ENCODE measurements at regions not wholly inside any gene's neighbourhood (a gene's known extent, or its start where the extent isn't known, plus 50 kb on each side); places are given as distances from the start of the nearest gene placed in this dataset.
A peak's percentile ranks its signal among the peaks of the same experiment; 100 is the strongest.
"Not testable (repeated sequence)": the region's sequence is repeated elsewhere in the genome, so short reads cannot be mapped to it uniquely, and the experiment has no call there.

DNA sequence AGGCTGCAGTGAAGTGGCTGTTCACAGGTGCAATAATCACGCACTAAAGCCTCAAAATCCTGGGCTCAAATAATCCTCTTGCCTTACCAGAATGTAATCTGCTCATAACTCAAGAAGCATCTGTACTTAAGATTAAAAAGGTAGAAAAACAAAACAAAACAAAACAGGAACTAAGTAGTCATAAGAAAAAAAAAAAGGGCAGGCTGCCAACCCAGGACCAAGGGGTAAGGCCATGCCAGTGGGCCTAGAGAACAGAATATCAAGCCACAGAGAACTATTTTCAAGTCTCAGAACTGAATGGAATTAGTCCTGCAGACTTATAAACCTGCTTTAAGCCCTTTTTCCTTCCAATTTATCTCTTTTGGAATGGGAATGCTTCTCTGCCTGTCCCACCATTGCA is 64.8 kb upstream of the TBC1D3K start:
- no peak for DNase-seq (ENCODE audit: low read depth)

DNA sequence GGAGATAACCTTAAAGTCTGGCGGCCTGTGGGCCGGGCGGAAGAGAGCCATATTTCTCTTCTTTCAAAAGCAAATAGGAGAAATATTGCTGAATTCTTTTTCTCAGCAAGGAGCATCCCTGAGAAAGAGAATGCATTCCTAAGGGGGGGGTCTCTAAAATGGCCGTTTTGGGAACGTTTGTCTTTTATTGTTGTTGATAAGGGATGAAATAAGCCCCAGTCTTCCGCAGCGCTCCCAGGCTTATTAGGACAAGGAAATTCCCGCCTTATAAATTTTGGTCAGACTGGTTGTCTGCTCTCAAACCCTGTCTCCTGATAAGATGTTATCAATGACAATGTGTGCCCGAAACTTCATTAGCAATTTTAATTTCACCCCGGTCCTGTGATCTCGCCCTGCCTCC is 65.8 kb upstream of the TBC1D3K start:
- DNase-seq (ENCODE audit: low read depth), result not testable (repeated sequence)

GRCh38 chr17:37856245-37856644 is 68.0 kb upstream of the TBC1D3K start:
- no peak for DNase-seq (ENCODE audit: low read depth)

GRCh38 chr17:37849617-37849972 is 74.6 kb upstream of the TBC1D3K start:
- no peak for DNase-seq (ENCODE audit: low read depth)

DNA sequence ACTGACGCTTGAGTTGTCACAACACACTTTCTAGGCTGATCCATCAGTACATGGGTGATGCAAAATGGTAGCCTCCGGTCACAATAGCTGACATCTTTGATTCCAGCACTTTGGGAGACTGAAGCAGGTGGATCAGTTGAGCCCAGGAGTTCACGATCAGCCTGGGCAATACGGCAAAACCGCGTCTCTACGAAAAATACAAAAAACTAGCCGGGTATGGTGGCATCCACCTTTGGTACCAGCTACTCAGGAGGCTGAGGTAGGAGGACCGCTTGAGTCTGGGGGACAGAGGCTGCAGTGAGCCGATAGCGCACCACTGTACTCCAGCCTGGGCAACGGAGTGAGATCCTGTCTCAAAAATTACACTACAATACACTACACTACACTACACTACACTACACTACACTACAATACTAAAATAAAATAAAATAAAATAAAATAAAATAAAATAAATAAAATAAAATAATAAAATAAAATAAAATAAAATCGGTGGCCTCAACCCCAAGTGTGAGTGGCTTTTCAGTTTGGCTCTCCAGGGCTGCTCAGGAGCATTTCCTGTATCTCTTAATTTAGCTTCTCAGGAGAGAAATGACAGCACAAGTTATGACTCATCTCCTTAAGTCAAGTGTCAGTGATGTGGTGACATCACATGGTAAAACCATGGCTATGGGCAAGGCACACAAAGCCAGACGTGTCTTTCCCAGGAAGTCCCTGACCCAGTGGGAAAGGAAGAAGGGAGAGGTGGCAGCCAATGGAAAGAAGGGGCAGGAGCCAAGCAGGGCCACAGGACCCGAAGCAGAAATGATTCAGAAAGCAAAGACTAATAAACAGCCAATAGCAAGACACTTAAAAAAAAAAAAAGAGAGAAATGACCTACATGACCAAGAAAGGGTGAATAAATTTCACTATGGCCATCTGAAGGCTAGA is 75.3 kb upstream of the TBC1D3K start:
- peak; percentile 36 for DNase-seq (ENCODE audit: low read depth)

DNA sequence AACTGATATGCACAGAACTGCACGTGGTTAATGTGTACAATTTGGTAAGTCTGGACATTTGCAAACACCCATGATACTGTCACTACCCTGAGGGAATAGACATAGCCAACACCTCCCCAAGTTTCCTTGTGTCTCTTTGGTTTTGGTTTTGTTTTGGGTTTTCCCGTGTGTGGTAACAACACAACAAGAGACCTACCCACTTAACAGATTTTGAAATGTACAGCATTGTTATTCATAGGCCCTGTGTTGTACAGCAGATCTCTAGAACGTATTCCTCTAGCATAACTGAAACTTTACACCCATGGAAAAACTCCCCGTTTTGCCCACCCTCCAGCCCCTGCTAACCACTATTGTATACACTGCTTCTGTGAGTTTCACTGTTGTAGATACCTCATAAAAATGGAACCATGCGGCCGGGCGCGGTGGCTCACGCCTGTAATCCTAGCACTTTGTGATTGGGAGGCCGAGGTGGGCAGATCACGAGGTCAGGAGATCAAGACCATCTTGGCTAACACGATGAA is 76.3 kb upstream of the TBC1D3K start:
- no peak for DNase-seq (ENCODE audit: low read depth)

- no peak for DNase-seq (ENCODE audit: low read depth)
Measured at GRCh38 chr17:37847102-37847501, 77.1 kb upstream of the TBC1D3K start.

DNA sequence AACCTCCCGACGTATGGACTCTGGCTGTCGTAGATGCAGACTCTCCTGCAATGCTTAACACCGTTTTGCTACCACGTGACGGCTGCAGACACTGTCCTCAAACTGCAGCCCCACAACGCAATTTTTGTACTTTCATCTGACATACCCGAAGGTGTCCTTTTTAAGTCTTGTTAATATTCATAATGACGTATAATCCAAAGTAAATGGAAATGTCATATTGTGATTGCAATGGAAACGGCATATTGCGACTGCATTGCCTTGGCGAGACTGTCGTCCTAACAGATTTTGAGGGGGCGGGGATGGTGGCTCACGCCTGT is 79.3 kb upstream of the TBC1D3K start:
- DNase-seq (ENCODE audit: low read depth), result no peak

- DNase-seq (ENCODE audit: low read depth), result peak; percentile 15
Measured at GRCh38 chr17:37844158-37844976, 79.8 kb upstream of the TBC1D3K start.

DNA sequence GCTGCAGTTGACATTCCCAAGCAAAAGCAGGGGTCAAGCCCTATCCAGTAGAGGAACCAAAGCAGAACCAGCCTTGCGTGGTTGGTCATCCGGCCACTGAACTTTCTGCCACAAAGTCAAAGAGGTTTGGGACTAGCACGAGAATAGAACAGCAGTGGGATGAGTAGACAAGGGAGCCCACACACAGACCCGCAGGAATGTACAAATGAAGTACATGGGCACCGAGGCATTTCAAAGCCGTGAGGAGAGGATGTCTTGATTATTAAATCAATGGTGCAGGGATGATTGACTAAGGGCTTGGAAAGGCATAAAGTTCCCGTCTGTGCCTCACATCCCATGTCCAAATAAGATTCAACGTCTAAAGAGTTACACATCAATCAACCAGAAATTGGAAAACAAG is 81.8 kb upstream of the TBC1D3K start:
- no peak for DNase-seq (ENCODE audit: low read depth)

DNA sequence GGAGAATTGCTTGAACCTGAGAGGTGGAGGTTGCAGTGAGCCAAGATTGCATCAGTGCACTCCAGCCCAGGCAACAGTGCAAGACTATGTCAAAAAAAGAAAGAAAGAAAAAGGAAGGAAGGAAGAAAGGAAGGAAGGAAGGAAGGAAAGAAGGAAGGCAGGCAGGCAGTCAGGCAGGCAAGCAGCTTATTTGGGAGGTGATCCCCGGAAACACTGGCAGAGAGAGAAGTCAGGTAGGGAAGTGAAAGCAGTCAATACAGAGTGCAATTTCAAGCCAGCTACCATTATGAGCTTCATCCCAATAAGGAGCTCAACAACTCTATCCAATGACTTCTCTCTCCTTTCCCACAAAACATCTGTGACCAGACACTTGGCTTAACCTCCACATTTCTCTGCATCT is 83.0 kb upstream of the TBC1D3K start:
- no peak for DNase-seq (ENCODE audit: low read depth)

DNA sequence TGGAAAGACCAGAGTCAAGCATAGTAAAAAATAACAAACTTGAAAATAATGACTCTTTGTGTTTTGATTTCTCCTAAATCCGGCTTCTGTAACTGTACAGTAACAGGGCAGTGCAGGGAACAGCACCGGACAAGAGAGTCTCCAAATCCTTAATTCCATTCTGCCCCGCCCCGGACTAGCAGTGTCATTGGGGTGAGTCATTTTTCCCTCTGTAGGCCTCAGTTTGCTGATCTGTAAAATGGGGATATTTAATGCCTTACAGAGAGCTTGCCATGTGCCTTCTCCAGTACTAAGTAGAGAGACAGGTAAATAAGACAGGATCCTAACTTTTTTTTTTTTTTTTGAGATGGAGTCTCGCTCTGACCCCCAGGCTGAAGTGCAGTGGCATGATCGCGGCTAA is 83.6 kb upstream of the TBC1D3K start:
- no peak for DNase-seq (ENCODE audit: low read depth)

DNA sequence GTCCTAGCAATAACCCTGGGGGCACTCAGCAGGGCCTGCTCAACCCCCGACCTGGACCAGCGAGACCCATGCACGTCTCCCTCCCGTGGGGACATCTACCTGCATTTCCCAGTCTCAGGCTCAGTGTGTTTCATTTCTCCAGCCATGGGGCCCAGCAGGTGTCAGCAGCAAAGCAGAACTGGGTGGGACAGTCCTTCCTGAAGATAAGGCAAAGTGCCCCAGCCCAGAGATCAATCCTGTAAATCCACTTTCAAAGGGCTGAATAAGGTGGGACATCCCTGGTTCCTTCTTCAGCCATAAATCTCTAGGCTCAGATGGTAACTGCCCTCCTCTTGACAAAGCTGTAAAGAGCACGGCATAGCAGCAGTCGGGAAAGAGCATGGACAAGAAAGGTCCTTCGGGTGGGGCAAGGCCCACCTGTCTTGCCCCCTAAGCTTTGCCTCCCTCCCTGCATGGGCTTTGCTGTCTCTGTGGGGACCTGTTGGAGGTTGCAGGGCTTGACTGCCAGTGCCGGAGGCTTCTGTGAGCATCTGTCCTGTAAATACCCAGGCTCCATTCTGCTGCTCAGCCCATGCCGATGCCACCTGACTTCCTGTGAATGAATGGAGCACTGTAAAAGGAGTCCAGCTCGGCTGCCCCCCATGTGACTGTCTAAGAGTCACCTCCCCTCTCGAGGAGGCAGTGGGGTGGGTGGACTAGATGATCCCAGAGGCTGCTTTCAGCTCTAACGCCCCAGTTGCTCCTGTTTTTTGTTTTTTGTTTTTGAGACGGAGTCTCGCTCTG is 84.8 kb upstream of the TBC1D3K start:
- no peak for DNase-seq (ENCODE audit: low read depth)

DNA sequence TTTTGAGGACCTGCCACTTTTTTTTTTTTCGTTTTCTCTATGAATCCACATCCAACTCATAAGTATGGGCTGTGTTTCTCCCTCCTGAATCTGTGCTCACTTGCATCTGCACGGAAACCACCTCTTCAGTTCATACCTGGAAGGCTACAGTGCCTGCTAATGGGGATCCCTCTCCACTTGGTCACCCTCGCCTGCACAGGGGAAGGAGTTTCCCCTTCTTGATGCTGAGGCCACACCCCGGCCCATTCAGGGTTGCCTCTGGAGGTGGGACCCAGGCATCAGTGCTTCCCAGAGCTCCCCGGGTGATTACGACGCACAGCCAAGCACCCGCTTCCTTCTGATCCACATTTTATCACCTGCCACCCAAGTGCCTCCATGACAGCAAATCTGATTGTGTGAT is 85.9 kb upstream of the TBC1D3K start:
- DNase-seq (ENCODE audit: low read depth), result no peak

GRCh38 chr17:37836593-37836992 is 87.6 kb upstream of the TBC1D3K start:
- DNase-seq (ENCODE audit: low read depth), result no peak

GRCh38 chr17:37834168-37834567 is 89.3 kb upstream of the HNF1B start:
- no peak for DNase-seq (ENCODE audit: low read depth)

GRCh38 chr17:37833237-37833859 is 88.5 kb upstream of the HNF1B start:
- no peak for DNase-seq (ENCODE audit: low read depth)

- DNase-seq (ENCODE audit: low read depth), result no peak
Measured at GRCh38 chr17:37831986-37832385, 87.1 kb upstream of the HNF1B start.

GRCh38 chr17:37831492-37831891 is 86.6 kb upstream of the HNF1B start:
- DNase-seq (ENCODE audit: low read depth), result no peak

- DNase-seq (ENCODE audit: low read depth), result no peak
Measured at GRCh38 chr17:37830151-37830993, 85.5 kb upstream of the HNF1B start.

GRCh38 chr17:37829592-37830123 is 84.8 kb upstream of the HNF1B start:
- DNase-seq (ENCODE audit: low read depth), result no peak

Measured in non-pigmented ciliary epithelial cell (primary cell).